ENCODE measurements at regions not wholly inside any gene's neighbourhood (a gene's known extent, or its start where the extent isn't known, plus 50 kb on each side); places are given as distances from the start of the nearest gene placed in this dataset.
A peak's percentile ranks its signal among the peaks of the same experiment; 100 is the strongest.

DNA sequence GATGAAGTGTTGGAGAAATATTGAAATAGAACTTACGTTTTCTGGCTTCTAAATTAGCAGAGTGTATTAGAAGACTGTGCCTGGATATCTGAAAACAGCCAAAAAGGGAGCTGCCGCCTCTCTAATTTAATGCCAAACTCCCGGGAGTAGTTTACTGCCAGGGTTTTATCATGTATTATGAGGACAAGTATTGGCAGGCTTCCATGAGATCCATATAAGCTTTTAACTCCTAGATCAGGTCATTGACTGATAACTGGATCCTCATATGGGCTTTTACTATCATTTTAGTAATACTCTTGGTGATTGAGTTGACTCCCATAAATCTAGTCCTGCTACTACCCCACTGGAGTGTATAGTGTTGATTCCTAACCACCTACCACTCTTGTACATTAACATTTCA, 178.4 kb upstream of the CXADR start:
- intact Hi-C loops (cut with DNase I, micrococcal nuclease): no loop called here
- Histone ChIP-seq H3K4me3 (no peak overlapping the region), H3K9me3 (no peaks in the 10 kb centered on the region), H3K36me3 (ENCODE audit: low read depth) (no peaks in the 10 kb centered on the region), H3K4me1 (ENCODE audit: low read depth) (no peaks in the 10 kb centered on the region)
- ATAC-seq (no peak), DNase-seq (no peak)
- TF ChIP-seq, protein P1, sequence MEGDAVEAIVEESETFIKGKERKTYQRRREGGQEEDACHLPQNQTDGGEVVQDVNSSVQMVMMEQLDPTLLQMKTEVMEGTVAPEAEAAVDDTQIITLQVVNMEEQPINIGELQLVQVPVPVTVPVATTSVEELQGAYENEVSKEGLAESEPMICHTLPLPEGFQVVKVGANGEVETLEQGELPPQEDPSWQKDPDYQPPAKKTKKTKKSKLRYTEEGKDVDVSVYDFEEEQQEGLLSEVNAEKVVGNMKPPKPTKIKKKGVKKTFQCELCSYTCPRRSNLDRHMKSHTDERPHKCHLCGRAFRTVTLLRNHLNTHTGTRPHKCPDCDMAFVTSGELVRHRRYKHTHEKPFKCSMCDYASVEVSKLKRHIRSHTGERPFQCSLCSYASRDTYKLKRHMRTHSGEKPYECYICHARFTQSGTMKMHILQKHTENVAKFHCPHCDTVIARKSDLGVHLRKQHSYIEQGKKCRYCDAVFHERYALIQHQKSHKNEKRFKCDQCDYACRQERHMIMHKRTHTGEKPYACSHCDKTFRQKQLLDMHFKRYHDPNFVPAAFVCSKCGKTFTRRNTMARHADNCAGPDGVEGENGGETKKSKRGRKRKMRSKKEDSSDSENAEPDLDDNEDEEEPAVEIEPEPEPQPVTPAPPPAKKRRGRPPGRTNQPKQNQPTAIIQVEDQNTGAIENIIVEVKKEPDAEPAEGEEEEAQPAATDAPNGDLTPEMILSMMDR (IDR thresholded peaks at IDR 0.05): no peak

DNA sequence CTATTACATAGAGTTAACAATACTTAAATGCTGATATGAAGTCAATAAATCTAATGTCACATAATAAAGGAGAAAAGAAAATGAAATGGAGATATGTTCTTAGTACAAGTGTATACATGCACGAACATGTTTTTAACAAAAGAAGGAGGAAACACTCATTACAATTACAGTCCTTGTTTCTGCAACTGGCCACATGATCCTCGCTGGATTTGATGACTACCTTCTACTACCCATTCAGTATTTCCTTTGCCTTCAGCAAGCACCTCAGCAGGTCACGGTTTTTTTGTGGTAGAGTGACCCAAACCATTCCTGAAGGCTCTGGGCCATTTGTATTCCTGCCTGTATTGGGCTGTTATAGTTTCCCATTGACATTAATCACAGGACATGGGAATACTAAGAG, 172.8 kb upstream of the CXADR start:
- Histone ChIP-seq H3K4me3 (no peak overlapping the region), H3K36me3 (ENCODE audit: low read depth) (no peaks in the 10 kb centered on the region), H3K4me1 (ENCODE audit: low read depth) (no peaks in the 10 kb centered on the region), H3K9me3 (no peaks in the 10 kb centered on the region)
- TF ChIP-seq, protein P1 (IDR thresholded peaks at IDR 0.05): no peak
- ATAC-seq (no peak), DNase-seq (no peak)
- intact Hi-C loops (cut with DNase I, micrococcal nuclease): no loop called here

DNA sequence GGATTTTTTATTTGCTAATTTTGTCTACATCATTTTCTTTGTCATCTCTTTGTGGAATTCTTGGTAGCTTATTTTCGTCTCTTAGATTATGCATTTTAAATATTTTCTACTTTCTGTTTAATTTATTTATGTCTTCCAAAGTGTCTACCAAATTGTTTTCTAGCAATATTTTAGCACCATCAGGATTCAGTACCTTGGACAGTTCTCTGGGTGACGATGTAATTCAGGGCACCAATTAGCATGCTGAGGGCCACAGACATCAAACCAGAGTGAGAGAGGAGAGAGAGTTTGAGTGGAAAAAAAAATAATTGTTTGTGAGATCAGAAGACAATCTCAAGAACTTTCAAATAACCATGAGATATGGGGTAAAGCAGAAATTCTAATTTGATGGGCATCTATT, 169.8 kb upstream of the CXADR start:
- Histone ChIP-seq H3K4me3 (no peak overlapping the region), H3K36me3 (ENCODE audit: low read depth) (no peaks in the 10 kb centered on the region), H3K9me3 (no peaks in the 10 kb centered on the region), H3K4me1 (ENCODE audit: low read depth) (no peaks in the 10 kb centered on the region)
- intact Hi-C loops (cut with DNase I, micrococcal nuclease): no loop called here
- ATAC-seq (no peak), DNase-seq (peak in 1 of 3 donors; percentile 9)
- TF ChIP-seq, protein P1 (IDR thresholded peaks at IDR 0.05): no peak

DNA sequence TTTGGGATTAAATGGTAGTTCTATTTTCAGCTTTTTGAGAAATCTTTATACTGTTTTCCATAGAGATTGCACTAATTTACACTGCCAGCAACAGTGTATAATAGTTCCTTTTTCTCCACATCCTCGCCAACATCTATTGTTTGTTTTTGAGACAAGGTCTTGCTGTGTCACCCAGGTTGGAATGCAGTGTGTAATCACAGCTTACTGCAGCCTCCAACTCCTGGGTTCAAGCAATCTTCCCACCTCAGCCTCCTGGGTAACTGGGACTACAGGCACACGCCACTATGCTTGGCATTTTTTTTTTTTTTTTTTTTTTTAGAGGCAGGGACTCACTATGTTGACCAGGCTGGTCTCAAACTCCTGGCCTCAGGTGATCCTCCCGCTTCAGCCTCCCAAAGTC, 164.5 kb upstream of the CXADR start:
- TF ChIP-seq, protein P1 (IDR thresholded peaks at IDR 0.05): no peak
- ATAC-seq: no peak
- Histone ChIP-seq H3K4me1 (ENCODE audit: low read depth) (no peaks in the 10 kb centered on the region), H3K9me3 (no peaks in the 10 kb centered on the region), H3K4me3 (no peak overlapping the region), H3K36me3 (ENCODE audit: low read depth) (no peaks in the 10 kb centered on the region)
- intact Hi-C loops (cut with DNase I, micrococcal nuclease): no loop called here
- DNase-seq: no peak

DNA sequence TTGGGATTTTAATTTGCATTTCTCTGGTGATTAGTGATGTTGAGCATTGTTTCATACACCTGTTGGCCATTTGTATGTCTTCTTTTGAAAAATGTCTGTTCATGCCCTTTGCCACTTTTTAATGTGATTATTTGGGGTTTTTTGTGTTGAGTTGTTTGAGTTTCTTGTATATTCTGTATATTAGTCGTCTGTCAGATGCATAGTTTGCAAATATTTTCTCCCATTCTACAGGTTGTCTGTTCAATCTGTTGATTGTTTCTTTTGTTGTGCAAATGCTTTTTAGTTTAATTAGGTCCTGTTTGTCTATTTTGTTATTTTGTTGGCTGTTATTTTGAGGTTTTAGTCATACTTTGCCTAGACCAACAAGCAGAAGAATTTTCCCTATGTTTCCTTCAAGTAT, 164.0 kb upstream of the CXADR start:
- H3K9me3 ChIP-seq: no peaks in the 10 kb centered on the region

DNA sequence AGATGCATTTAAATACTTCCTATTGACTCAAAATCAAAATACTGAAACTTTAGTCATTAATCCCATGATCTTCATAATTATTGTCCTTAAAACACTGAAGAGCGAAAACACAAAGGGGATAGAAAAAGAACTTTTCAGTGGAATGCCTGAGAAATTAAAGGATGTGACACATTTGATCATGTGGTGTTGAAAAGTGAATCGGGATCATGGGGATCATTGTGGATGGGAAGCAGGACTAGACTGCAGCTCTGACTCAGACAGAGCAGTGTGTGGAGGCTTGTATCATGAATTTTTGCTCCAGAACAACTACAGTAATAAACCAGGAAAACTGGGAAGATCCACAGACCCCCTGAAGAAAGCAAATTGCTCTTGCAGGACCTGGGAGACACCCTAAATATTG, 161.1 kb upstream of the CXADR start:
- intact Hi-C loops (cut with DNase I, micrococcal nuclease): no loop called here
- no peak for DNase-seq
- no peaks in the 10 kb centered on the region for H3K9me3 ChIP-seq
- H3K4me1 ChIP-seq (ENCODE audit: low read depth): no peaks in the 10 kb centered on the region
- ATAC-seq: no peak
- H3K4me3 ChIP-seq: no peak overlapping the region
- TF ChIP-seq, protein P1 (IDR thresholded peaks at IDR 0.05): no peak
- no peaks in the 10 kb centered on the region for H3K36me3 ChIP-seq (ENCODE audit: low read depth)

More for the DNA sequence above, 164.0 kb upstream of the CXADR start:
- H3K36me3 ChIP-seq (ENCODE audit: low read depth): no peaks in the 10 kb centered on the region
- H3K4me1 ChIP-seq (ENCODE audit: low read depth): no peaks in the 10 kb centered on the region
- no peak for DNase-seq
- TF ChIP-seq, protein P1 (IDR thresholded peaks at IDR 0.05): no peak
- intact Hi-C loops (cut with DNase I, micrococcal nuclease): no loop called here
- H3K4me3 ChIP-seq: no peak overlapping the region
- ATAC-seq: no peak

All from mucosa of descending colon (tissue), 3 donors.